ENCODE measurements at regions not wholly inside any gene's neighbourhood (a gene's known extent, or its start where the extent isn't known, plus 50 kb on each side); places are given as distances from the start of the nearest gene placed in this dataset.
"Not testable (repeated sequence)": the region's sequence is repeated elsewhere in the genome, so short reads cannot be mapped to it uniquely, and the experiment has no call there.

DNA sequence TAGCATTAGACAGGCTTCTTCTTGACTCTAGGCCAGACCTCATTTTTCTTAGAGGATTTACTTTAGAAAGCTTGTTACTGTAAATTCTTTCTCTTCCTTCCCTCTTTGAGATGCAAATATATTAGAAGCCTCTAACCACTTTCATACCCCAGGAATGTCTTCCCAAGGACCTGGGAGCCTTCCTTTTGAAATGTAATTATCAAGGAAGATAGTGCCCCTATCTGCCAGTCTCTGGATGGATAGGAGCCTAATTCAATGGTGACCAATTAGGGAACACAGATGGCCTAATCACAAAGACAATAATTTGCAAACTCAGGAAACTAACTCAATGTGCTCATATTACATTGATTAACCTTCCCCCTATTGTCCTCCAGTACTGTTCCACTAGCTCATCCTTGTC, 145.6 kb upstream of the DCAF8L1 start:
- TF ChIP-seq, protein P1, sequence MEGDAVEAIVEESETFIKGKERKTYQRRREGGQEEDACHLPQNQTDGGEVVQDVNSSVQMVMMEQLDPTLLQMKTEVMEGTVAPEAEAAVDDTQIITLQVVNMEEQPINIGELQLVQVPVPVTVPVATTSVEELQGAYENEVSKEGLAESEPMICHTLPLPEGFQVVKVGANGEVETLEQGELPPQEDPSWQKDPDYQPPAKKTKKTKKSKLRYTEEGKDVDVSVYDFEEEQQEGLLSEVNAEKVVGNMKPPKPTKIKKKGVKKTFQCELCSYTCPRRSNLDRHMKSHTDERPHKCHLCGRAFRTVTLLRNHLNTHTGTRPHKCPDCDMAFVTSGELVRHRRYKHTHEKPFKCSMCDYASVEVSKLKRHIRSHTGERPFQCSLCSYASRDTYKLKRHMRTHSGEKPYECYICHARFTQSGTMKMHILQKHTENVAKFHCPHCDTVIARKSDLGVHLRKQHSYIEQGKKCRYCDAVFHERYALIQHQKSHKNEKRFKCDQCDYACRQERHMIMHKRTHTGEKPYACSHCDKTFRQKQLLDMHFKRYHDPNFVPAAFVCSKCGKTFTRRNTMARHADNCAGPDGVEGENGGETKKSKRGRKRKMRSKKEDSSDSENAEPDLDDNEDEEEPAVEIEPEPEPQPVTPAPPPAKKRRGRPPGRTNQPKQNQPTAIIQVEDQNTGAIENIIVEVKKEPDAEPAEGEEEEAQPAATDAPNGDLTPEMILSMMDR (IDR thresholded peaks at IDR 0.05; ENCODE audit: low read depth, low read length): no peak

DNA sequence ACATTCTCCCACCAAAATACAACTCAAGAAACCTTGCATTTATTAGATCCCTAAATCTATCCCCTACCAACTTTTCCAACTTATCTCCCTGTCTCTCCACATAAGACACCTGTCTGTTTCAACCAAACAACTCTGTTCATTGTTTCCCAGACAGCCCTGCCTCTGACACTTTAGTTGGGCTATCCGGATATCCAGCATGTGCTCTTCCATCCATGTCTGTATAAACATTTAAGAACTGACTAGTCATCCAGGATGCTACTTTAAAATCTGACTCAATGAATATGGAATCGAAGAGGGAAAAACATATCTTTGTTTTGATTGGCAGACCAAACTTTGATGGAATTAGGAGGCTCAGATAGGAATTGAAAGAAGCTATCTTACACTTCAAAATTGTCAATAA, 143.2 kb upstream of the DCAF8L1 start:
- H3K4me3 ChIP-seq (ENCODE audit: low read depth, low read length): no peak overlapping the region
- peaks cover 6% of the 10 kb centered on the region for H3K4me1 ChIP-seq
- TF ChIP-seq, protein P1 (IDR thresholded peaks at IDR 0.05; ENCODE audit: low read depth, low read length): no peak
- no peaks in the 10 kb centered on the region for H3K27me3 ChIP-seq
- DNase-seq: no peak
- no peaks in the 10 kb centered on the region for H3K9me3 ChIP-seq
- H3K36me3 ChIP-seq: no peaks in the 10 kb centered on the region

More for the DNA sequence above, 145.6 kb upstream of the DCAF8L1 start:
- DNase-seq: no peak
- Histone ChIP-seq H3K9me3 (no peaks in the 10 kb centered on the region), H3K4me1 (peaks cover 6% of the 10 kb centered on the region), H3K27me3 (no peaks in the 10 kb centered on the region), H3K36me3 (no peaks in the 10 kb centered on the region), H3K4me3 (ENCODE audit: low read depth, low read length) (no peak overlapping the region)

DNA sequence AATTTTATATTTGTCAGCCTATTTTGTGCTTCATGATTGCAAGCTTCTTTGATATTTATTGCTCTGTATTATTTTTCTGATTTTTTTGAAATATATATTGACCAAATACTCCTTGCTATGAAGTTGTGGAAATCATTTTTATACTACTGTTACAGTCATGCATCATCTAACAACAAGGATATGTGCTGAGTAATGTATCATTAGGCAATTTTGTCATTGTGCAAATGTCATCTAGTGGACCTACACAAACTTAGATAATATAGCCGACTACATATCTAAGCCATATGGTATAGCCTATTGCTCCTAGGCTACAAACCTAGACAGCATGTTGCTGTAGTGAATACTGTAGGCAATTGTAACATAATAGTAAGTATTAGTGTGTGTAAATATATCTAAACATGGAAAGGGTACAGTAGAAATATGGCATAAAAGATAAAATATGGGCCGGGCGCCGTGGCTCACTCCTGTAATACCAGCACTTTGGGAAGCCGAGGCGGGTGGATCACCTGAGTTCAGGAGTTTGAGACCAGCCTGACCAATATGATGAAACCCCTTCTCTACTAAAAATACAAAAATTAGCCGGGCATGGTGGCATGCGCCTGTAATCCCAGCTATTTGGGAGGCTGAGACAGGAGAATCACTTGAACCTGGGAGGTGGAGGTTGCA, 139.5 kb upstream of the DCAF8L1 start:
- H3K9me3 ChIP-seq; H3K36me3 ChIP-seq; H3K27me3 ChIP-seq; DNase-seq; H3K4me3 ChIP-seq (ENCODE audit: low read depth, low read length); H3K4me1 ChIP-seq: not testable (repeated sequence)

DNA sequence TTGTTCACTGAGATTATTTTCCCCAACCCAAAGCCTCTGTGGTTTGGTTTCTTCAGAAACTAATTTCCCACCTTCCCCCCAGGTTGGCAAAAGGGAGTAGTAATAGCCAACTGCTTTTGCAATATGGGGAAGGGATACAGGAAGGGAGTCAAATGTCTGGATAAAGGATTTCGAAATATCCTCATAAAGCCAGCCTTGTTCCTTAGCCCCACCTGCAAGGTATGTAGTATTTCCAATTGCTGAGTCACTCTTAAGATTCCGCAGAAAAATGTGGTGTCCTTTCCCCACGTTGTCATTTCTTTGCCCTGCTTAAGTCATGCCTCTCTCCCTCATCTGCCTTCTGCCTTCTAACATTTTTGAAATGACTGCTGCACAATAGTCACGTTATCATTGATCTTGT, 138.8 kb upstream of the DCAF8L1 start:
- Histone ChIP-seq H3K4me1 (no peaks in the 10 kb centered on the region), H3K36me3 (no peaks in the 10 kb centered on the region), H3K9me3 (no peaks in the 10 kb centered on the region), H3K4me3 (ENCODE audit: low read depth, low read length) (no peak overlapping the region), H3K27me3 (no peaks in the 10 kb centered on the region)
- TF ChIP-seq, protein P1 (IDR thresholded peaks at IDR 0.05; ENCODE audit: low read depth, low read length): no peak
- DNase-seq: no peak

DNA sequence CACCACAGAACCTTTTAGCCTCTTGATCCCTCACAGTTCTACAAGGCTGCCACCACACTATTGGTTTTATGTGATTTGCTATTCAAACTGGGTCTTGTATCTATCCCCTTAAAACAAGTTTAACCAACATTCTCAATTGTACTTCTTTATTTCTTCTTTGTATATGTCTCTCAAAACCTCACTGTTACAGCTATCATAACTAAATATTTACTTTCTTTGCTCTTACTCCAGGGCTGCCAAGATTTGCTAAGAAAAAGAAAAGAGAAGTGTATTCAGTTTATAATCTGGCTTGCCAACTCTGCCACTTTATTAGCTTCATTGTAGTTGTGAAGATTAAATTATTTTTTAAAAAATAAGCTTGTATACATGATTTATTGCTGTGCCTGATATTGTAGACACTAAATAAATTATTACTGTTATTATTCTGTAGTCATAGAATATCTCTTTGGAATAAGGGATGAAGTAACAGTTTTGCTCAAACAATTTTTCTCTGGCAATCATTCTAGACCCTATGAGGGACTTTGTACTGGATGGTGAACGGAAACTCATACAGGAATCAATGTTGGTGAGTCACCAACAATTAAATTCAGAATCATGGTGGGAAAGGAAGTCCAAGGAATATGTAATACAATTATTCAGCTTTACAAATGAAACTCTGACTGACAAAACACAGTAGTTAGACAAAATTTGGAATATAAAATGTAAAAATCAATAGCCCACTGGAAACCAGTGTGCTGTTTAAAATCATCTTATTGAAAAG, 127.1 kb upstream of the DCAF8L1 start:
- Histone ChIP-seq H3K4me1 (no peaks in the 10 kb centered on the region), H3K9me3 (no peaks in the 10 kb centered on the region), H3K27me3 (no peaks in the 10 kb centered on the region), H3K4me3 (ENCODE audit: low read depth, low read length) (no peak overlapping the region), H3K36me3 (no peaks in the 10 kb centered on the region)
- TF ChIP-seq, protein P1 (IDR thresholded peaks at IDR 0.05; ENCODE audit: low read depth, low read length): no peak
- DNase-seq: no peak

DNA sequence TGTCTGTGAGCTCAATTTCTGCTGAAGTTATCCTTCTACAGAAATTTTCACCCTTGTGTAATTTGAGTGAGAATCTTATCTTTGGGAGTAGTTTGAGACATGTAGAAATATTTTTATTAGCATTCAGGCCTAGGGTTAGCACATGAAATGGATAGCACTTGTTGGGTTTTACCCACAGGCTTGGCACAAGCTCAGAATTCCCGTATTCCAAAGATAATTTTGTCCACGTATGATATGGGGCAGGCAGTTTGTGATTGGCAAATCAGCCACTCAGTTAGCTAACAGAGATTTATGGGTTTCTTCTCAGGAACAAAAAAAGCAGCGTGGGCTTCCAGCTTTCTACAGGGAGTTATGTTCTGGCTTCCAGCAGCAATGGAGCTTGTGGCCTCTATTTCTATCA, 117.9 kb upstream of the DCAF8L1 start:
- H3K36me3 ChIP-seq: no peaks in the 10 kb centered on the region
- H3K4me3 ChIP-seq (ENCODE audit: low read depth, low read length): no peak overlapping the region
- TF ChIP-seq, protein P1 (IDR thresholded peaks at IDR 0.05; ENCODE audit: low read depth, low read length): no peak
- H3K4me1 ChIP-seq: no peaks in the 10 kb centered on the region
- DNase-seq: no peak
- H3K9me3 ChIP-seq: no peaks in the 10 kb centered on the region
- H3K27me3 ChIP-seq: no peaks in the 10 kb centered on the region

Data from BE2C (cell line).